Esophagus muscularis mucosa (tissue), 4 donors: ENCODE measurements at regions not wholly inside any gene's neighbourhood (a gene's known extent, or its start where the extent isn't known, plus 50 kb on each side); places are given as distances from the start of the nearest gene placed in this dataset.
"Not testable (repeated sequence)": the region's sequence is repeated elsewhere in the genome, so short reads cannot be mapped to it uniquely, and the experiment has no call there.

Experiments used
- DNase-seq: peaks from one replicate; pipeline ENCODE4 v3.0.0-alpha.2; 2017; ENCODE audit errors: extremely low spot score
- H3K27ac ChIP-seq, 4 donors: fragments of 200-600 bp; sonication (generic); replicated peaks in 1 of 4; 1 replicate in 3 of 4; 2 replicates in 1 of 4; pipeline ENCODE4 v1.5.1; 2016 to 2019; ENCODE audit warnings: mild to moderate bottlenecking in 1 of 4
- H3K27me3 ChIP-seq, 4 donors: fragments of 200-600 bp; sonication (generic); one replicate each; pipeline versions ENCODE4 v1.5.1 to v1.6.0; 2016 to 2019
- H3K36me3 ChIP-seq, 4 donors: fragments of 200-600 bp; sonication (generic); one replicate each; pipeline ENCODE4 v1.5.1; 2016 to 2019
- H3K4me1 ChIP-seq, 4 donors: fragments of 200-600 bp; sonication (generic); one replicate each; pipeline ENCODE4 v1.5.1; 2016 to 2019
- H3K4me3 ChIP-seq, 4 donors: fragments of 200-600 bp; sonication (generic); 1 replicate in 2 of 4; 2 replicates in 2 of 4; pipeline ENCODE4 v1.5.1; 2016 to 2019; ENCODE audit warnings: mild to moderate bottlenecking in 4 of 4, moderate library complexity in 1 of 4
- H3K9me3 ChIP-seq, 4 donors: fragments of 200-600 bp; sonication (generic); 1 replicate in 3 of 4; 2 replicates in 1 of 4; pipeline ENCODE4 v1.5.1; 2016 to 2019
- CTCF ChIP-seq, 3 experiments: fragments of 200-600 bp in 2 of 3; fragments of 450-650 bp in 1 of 3; sonication (generic) in 2 of 3; IDR thresholded peaks; one replicate each; pipeline ENCODE4 v1.5.1; 2017 to 2019; ENCODE audit warnings: antibody characterized with exemption in 3 of 3, mild to moderate bottlenecking in 2 of 3, moderate library complexity in 1 of 3
- EP300 ChIP-seq: sonication (generic); formaldehyde crosslinking; IDR thresholded peaks from one replicate; pipeline ENCODE4 v1.6.1; 2017; ENCODE audit warnings: antibody characterized with exemption
- POLR2A ChIP-seq: fragments of 450-650 bp; IDR thresholded peaks from one replicate; pipeline ENCODE4 v1.6.1; 2017; ENCODE audit warnings: antibody characterized with exemption, moderate library complexity, mild to moderate bottlenecking, low read depth
- POLR2AphosphoS5 ChIP-seq, 2 donors: sonication (generic); formaldehyde crosslinking; IDR thresholded peaks; one replicate each; pipeline ENCODE4 v1.6.1; 2017; ENCODE audit warnings: antibody characterized with exemption in 2 of 2
- WGBS: methylation state at CpG from one replicate; pipeline ENCODE4 v1.1.5; 2018; 5-methylcytosine and 5-hydroxymethylcytosine counted together
- intact Hi-C: fragments of 100-400 bp; cut with DNase I; formaldehyde crosslinking; loops from one replicate; pipeline ENCODE4 v1.15.1; 2023

DNA sequence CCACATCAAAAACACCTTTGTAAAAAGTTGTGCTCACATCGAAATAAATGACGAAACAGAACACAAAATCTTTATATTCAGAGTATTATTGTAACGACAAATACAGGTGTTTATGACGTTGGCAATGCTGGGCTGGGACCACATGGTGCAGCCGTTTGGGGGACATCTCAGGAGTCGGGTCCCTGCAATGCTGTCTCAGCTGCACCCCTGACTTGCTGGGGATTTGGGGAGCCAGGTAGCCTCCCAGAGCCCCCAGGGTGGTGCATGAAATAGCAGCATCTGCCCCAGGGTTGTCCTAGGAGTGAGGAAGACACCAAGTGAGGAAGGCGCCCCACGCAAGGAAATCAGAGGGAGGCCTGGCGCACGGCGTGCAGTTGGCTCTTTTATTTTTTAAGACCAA is 1526.8 kb downstream of the BRD1 start:
- no peaks in the 10 kb centered on the region for H3K4me1 ChIP-seq
- H3K27ac ChIP-seq = no peak overlapping the region
- no peaks in the 10 kb centered on the region for H3K36me3 ChIP-seq
- H3K4me3 ChIP-seq = no peak overlapping the region
- 89% methylated on average over 10 of the region's 11 CpGs for WGBS
- intact Hi-C loops = no loop called here
- H3K27me3 ChIP-seq = peaks cover 0 to 30% (median 0%) of the 10 kb centered on the region in 4 donors
- TF ChIP-seq POLR2AphosphoS5 (IDR thresholded peaks at IDR 0.05) (no peak), EP300 (no peak), POLR2A (no peak), CTCF (IDR thresholded peaks at IDR 0.05) (no peak)
- no peaks in the 10 kb centered on the region for H3K9me3 ChIP-seq
- DNase-seq = no peak

GRCh38 chr22:48299801-48300200 is 1527.9 kb downstream of the BRD1 start:
- intact Hi-C loops = no loop called here
- no peak for DNase-seq

GRCh38 chr22:48299124-48299523 is 1528.5 kb downstream of the BRD1 start:
- intact Hi-C loops = no loop called here
- H3K4me1 ChIP-seq = no peaks in the 10 kb centered on the region
- WGBS = 82% methylated on average over 5 of the region's 8 CpGs
- H3K27me3 ChIP-seq = peaks cover 0 to 17% (median 0%) of the 10 kb centered on the region in 4 donors
- no peaks in the 10 kb centered on the region for H3K9me3 ChIP-seq
- no peak overlapping the region for H3K4me3 ChIP-seq
- H3K36me3 ChIP-seq = no peaks in the 10 kb centered on the region
- TF ChIP-seq POLR2A = no peak
- TF ChIP-seq CTCF (IDR thresholded peaks at IDR 0.05) = no peak
- no peak for TF ChIP-seq POLR2AphosphoS5 (IDR thresholded peaks at IDR 0.05)
- no peak for TF ChIP-seq EP300
- no peak overlapping the region for H3K27ac ChIP-seq
- DNase-seq = no peak

More at GRCh38 chr22:48299801-48300200, 1527.9 kb downstream of the BRD1 start:
- Histone ChIP-seq H3K27ac (no peak overlapping the region), H3K36me3 (no peaks in the 10 kb centered on the region), H3K4me3 (no peak overlapping the region), H3K4me1 (no peaks in the 10 kb centered on the region), H3K27me3 (peaks cover 0 to 19% (median 0%) of the 10 kb centered on the region in 4 donors), H3K9me3 (no peaks in the 10 kb centered on the region)
- WGBS = 85% methylated on average over 11 of the region's 18 CpGs
- TF ChIP-seq POLR2A = no peak
- TF ChIP-seq CTCF (IDR thresholded peaks at IDR 0.05) = no peak
- no peak for TF ChIP-seq EP300
- TF ChIP-seq POLR2AphosphoS5 (IDR thresholded peaks at IDR 0.05) = no peak

GRCh38 chr22:48297296-48297695 is 1530.4 kb downstream of the BRD1 start:
- no peak overlapping the region for H3K4me3 ChIP-seq

DNA sequence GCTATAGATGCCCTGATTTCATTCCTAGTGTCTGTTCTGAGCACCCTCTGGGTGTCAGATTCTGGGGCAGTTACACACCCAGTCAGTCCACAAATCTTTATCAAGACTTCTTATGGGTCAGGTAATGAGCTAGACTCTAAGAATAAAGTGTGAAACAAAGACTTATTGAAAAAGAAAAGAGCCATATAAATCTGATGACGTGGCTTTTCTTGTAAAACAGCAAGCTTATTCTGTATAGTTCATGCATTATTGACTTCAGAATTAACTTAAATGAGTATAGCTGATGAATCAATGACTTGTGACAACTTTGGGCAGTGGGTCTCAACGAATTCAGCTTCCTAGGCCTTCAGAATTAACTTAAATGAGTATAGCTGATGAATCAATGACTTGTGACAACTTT is 1527.5 kb downstream of the TBC1D22A start:
- DNase-seq, H3K9me3 ChIP-seq, H3K27ac ChIP-seq, H3K4me3 ChIP-seq, H3K36me3 ChIP-seq, H3K4me1 ChIP-seq, intact Hi-C loops: not testable (repeated sequence)
- H3K27me3 ChIP-seq = peaks cover 0 to 28% (median 0%) of the 10 kb centered on the region in 4 donors
- 50% methylated on average over 2 of the region's 2 CpGs for WGBS

More at GRCh38 chr22:48297296-48297695, 1530.4 kb downstream of the BRD1 start:
- 77% methylated on average over 6 of the region's 7 CpGs for WGBS
- TF ChIP-seq POLR2AphosphoS5 (IDR thresholded peaks at IDR 0.05) (no peak), POLR2A (no peak), CTCF (IDR thresholded peaks at IDR 0.05) (no peak), EP300 (no peak)
- DNase-seq = no peak
- peaks cover 0 to 2% (median 0%) of the 10 kb centered on the region in 4 donors for H3K9me3 ChIP-seq
- peaks cover 0 to 16% (median 0%) of the 10 kb centered on the region in 4 donors for H3K27me3 ChIP-seq
- H3K36me3 ChIP-seq = no peaks in the 10 kb centered on the region
- H3K4me1 ChIP-seq = no peaks in the 10 kb centered on the region
- intact Hi-C loops = no loop called here
- no peak overlapping the region for H3K27ac ChIP-seq
